Tibial nerve (tissue), 4 donors: ENCODE measurements at regions not wholly inside any gene's neighbourhood (a gene's known extent, or its start where the extent isn't known, plus 50 kb on each side); places are given as distances from the start of the nearest gene placed in this dataset.

Source experiments
- EP300 ChIP-seq, 2 donors: sonication (generic); formaldehyde crosslinking; IDR thresholded peaks; one replicate each; pipeline ENCODE4 v1.6.1; 2017; ENCODE audit warnings: antibody characterized with exemption in 2 of 2, mild to moderate bottlenecking in 1 of 2
- POLR2A ChIP-seq, 2 donors: fragments of 450-650 bp; IDR thresholded peaks; one replicate each; pipeline ENCODE4 v1.6.1; 2017; ENCODE audit warnings: antibody characterized with exemption in 2 of 2, mild to moderate bottlenecking in 2 of 2, moderate library complexity in 2 of 2
- TF ChIP-seq, protein P1 (sequence below), 5 experiments: fragments of 200-600 bp in 3 of 5; fragments of 450-650 bp in 2 of 5; sonication (generic) in 3 of 5; IDR thresholded peaks; one replicate each; pipeline ENCODE4 v1.5.1; 2016 to 2019; ENCODE audit warnings: antibody characterized with exemption in 5 of 5, mild to moderate bottlenecking in 3 of 5, moderate library complexity in 2 of 5

- TF ChIP-seq, protein P1, sequence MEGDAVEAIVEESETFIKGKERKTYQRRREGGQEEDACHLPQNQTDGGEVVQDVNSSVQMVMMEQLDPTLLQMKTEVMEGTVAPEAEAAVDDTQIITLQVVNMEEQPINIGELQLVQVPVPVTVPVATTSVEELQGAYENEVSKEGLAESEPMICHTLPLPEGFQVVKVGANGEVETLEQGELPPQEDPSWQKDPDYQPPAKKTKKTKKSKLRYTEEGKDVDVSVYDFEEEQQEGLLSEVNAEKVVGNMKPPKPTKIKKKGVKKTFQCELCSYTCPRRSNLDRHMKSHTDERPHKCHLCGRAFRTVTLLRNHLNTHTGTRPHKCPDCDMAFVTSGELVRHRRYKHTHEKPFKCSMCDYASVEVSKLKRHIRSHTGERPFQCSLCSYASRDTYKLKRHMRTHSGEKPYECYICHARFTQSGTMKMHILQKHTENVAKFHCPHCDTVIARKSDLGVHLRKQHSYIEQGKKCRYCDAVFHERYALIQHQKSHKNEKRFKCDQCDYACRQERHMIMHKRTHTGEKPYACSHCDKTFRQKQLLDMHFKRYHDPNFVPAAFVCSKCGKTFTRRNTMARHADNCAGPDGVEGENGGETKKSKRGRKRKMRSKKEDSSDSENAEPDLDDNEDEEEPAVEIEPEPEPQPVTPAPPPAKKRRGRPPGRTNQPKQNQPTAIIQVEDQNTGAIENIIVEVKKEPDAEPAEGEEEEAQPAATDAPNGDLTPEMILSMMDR (IDR thresholded peaks at IDR 0.05) = no peak
- TF ChIP-seq POLR2A (IDR thresholded peaks at IDR 0.05) (no peak), EP300 (IDR thresholded peaks at IDR 0.05) (no peak)
Measured at GRCh38 chr6:27830212-27830599, 82.0 kb downstream of the OR2B2 start.
